Ishikawa (cell line): ENCODE measurements at regions not wholly inside any gene's neighbourhood (a gene's known extent, or its start where the extent isn't known, plus 50 kb on each side); places are given as distances from the start of the nearest gene placed in this dataset.

Source experiments
- CEBPB ChIP-seq: IDR thresholded peaks from 2 replicates; pipeline ENCODE4 v1.6.1; 2012
- CREB1 ChIP-seq: IDR thresholded peaks from 2 replicates; pipeline ENCODE4 v1.6.1; 2012; ENCODE audit warnings: low read depth
- EP300 ChIP-seq: IDR thresholded peaks from 2 replicates; pipeline ENCODE4 v1.6.1; 2012; ENCODE audit warnings: borderline replicate concordance
- FOXM1 ChIP-seq: IDR thresholded peaks from 2 replicates; pipeline ENCODE4 v1.6.1; 2012; ENCODE audit warnings: low read depth, borderline replicate concordance
- MAX ChIP-seq: IDR thresholded peaks from 2 replicates; pipeline ENCODE4 v1.6.1; 2012
- NFIC ChIP-seq: IDR thresholded peaks from 2 replicates; pipeline ENCODE4 v1.6.1; 2012
- RAD21 ChIP-seq: IDR thresholded peaks from 2 replicates; pipeline ENCODE4 v1.6.1; 2012; ENCODE audit warnings: low read depth
- REST ChIP-seq: IDR thresholded peaks from 2 replicates; pipeline ENCODE4 v1.6.1; 2012; ENCODE audit warnings: low read depth, mild to moderate bottlenecking
- TAF1 ChIP-seq: IDR thresholded peaks from 2 replicates; pipeline ENCODE4 v1.6.1; 2012; ENCODE audit warnings: low read depth, mild to moderate bottlenecking
- TCF12 ChIP-seq: IDR thresholded peaks from 2 replicates; pipeline ENCODE4 v1.6.1; 2012; ENCODE audit warnings: low read depth
- TEAD4 ChIP-seq: IDR thresholded peaks from 2 replicates; pipeline ENCODE4 v1.6.1; 2012
- USF1 ChIP-seq: IDR thresholded peaks from 2 replicates; pipeline ENCODE4 v1.6.1; 2012
- YY1 ChIP-seq: IDR thresholded peaks from 2 replicates; pipeline ENCODE4 v1.6.1; 2012; ENCODE audit warnings: low read depth
- ZBTB7A ChIP-seq: IDR thresholded peaks from 2 replicates; pipeline ENCODE4 v1.6.1; 2012; ENCODE audit warnings: low read depth

GRCh38 chr16:85539084-85539483 is 74.0 kb upstream of the GSE1 start:
- TF ChIP-seq MAX = no peak
- no peak for TF ChIP-seq RAD21
- TF ChIP-seq EP300 = no peak
- TF ChIP-seq NFIC = no peak
- no peak for TF ChIP-seq CEBPB
- TF ChIP-seq ZBTB7A = no peak
- TF ChIP-seq REST = no peak
- no peak for TF ChIP-seq YY1
- no peak for TF ChIP-seq TCF12
- no peak for TF ChIP-seq CREB1
- TF ChIP-seq FOXM1 = no peak
- no peak for TF ChIP-seq TEAD4
- no peak for TF ChIP-seq USF1
- TF ChIP-seq TAF1 = no peak
